Ishikawa (cell line): ENCODE measurements at regions not wholly inside any gene's neighbourhood (a gene's known extent, or its start where the extent isn't known, plus 50 kb on each side); places are given as distances from the start of the nearest gene placed in this dataset.

Experiments
- CEBPB ChIP-seq: IDR thresholded peaks from 2 replicates; pipeline ENCODE4 v1.6.1; 2012
- CREB1 ChIP-seq: IDR thresholded peaks from 2 replicates; pipeline ENCODE4 v1.6.1; 2012; ENCODE audit warnings: low read depth
- EGR1 ChIP-seq: IDR thresholded peaks from 2 replicates; pipeline ENCODE4 v1.6.1; 2012
- EP300 ChIP-seq: IDR thresholded peaks from 2 replicates; pipeline ENCODE4 v1.6.1; 2012; ENCODE audit warnings: borderline replicate concordance
- FOXM1 ChIP-seq: IDR thresholded peaks from 2 replicates; pipeline ENCODE4 v1.6.1; 2012; ENCODE audit warnings: low read depth, borderline replicate concordance
- NFIC ChIP-seq: IDR thresholded peaks from 2 replicates; pipeline ENCODE4 v1.6.1; 2012
- RAD21 ChIP-seq: IDR thresholded peaks from 2 replicates; pipeline ENCODE4 v1.6.1; 2012; ENCODE audit warnings: low read depth
- TAF1 ChIP-seq: IDR thresholded peaks from 2 replicates; pipeline ENCODE4 v1.6.1; 2012; ENCODE audit warnings: low read depth, mild to moderate bottlenecking
- TCF12 ChIP-seq: IDR thresholded peaks from 2 replicates; pipeline ENCODE4 v1.6.1; 2012; ENCODE audit warnings: low read depth
- TEAD4 ChIP-seq: IDR thresholded peaks from 2 replicates; pipeline ENCODE4 v1.6.1; 2012
- YY1 ChIP-seq: IDR thresholded peaks from 2 replicates; pipeline ENCODE4 v1.6.1; 2012; ENCODE audit warnings: low read depth
- ZBTB7A ChIP-seq: IDR thresholded peaks from 2 replicates; pipeline ENCODE4 v1.6.1; 2012; ENCODE audit warnings: low read depth
- TF ChIP-seq, protein P1 (sequence below): IDR thresholded peaks from 2 replicates; pipeline ENCODE4 v1.6.1; 2012
- TF ChIP-seq, protein P2 (sequence below): IDR thresholded peaks from 2 replicates; pipeline ENCODE4 v1.6.1; 2012
- TF ChIP-seq, protein P3 (sequence below): IDR thresholded peaks from 2 replicates; pipeline ENCODE4 v1.6.1; 2012; ENCODE audit warnings: low read depth, mild to moderate bottlenecking

- TF ChIP-seq YY1 (no peak), TEAD4 (no peak), FOXM1 (no peak), EGR1 (no peak), NFIC (no peak), CREB1 (no peak)
Measured at GRCh38 chr21:31482460-31482859, 138.4 kb upstream of the TIAM1 start.

GRCh38 chr21:31480228-31480627, 136.2 kb upstream of the TIAM1 start:
- TF ChIP-seq, protein P1, sequence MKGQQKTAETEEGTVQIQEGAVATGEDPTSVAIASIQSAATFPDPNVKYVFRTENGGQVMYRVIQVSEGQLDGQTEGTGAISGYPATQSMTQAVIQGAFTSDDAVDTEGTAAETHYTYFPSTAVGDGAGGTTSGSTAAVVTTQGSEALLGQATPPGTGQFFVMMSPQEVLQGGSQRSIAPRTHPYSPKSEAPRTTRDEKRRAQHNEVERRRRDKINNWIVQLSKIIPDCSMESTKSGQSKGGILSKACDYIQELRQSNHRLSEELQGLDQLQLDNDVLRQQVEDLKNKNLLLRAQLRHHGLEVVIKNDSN: no peak
- TF ChIP-seq TAF1 (no peak), CEBPB (no peak), CREB1 (no peak), ZBTB7A (no peak), TCF12 (no peak), NFIC (no peak)
- TF ChIP-seq, protein P2, sequence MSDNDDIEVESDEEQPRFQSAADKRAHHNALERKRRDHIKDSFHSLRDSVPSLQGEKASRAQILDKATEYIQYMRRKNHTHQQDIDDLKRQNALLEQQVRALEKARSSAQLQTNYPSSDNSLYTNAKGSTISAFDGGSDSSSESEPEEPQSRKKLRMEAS: no peak
- TF ChIP-seq, protein P3, sequence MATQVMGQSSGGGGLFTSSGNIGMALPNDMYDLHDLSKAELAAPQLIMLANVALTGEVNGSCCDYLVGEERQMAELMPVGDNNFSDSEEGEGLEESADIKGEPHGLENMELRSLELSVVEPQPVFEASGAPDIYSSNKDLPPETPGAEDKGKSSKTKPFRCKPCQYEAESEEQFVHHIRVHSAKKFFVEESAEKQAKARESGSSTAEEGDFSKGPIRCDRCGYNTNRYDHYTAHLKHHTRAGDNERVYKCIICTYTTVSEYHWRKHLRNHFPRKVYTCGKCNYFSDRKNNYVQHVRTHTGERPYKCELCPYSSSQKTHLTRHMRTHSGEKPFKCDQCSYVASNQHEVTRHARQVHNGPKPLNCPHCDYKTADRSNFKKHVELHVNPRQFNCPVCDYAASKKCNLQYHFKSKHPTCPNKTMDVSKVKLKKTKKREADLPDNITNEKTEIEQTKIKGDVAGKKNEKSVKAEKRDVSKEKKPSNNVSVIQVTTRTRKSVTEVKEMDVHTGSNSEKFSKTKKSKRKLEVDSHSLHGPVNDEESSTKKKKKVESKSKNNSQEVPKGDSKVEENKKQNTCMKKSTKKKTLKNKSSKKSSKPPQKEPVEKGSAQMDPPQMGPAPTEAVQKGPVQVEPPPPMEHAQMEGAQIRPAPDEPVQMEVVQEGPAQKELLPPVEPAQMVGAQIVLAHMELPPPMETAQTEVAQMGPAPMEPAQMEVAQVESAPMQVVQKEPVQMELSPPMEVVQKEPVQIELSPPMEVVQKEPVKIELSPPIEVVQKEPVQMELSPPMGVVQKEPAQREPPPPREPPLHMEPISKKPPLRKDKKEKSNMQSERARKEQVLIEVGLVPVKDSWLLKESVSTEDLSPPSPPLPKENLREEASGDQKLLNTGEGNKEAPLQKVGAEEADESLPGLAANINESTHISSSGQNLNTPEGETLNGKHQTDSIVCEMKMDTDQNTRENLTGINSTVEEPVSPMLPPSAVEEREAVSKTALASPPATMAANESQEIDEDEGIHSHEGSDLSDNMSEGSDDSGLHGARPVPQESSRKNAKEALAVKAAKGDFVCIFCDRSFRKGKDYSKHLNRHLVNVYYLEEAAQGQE: no peak

DNA sequence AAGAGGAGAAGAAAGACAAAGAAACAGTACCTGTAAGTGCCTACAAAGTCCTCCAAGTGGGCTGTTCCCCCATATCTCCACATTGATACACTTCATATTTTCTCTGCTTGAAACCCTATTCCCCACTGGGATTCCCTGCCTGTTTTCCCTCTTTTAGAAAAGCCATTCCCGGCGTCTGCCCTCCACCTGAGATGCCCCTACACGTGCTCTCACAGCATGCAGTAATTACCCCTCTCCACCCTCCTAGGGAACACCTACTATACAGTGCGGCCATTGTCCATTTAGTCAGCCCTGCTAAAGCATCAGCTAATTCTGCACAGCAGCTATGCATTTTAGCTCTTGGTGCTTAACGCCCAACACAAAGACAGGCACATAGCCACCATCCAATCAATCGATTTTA, 135.7 kb upstream of the TIAM1 start:
- TF ChIP-seq EP300 (no peak), RAD21 (no peak), TAF1 (no peak), CREB1 (no peak)
- TF ChIP-seq, protein P2: no peak

DNA sequence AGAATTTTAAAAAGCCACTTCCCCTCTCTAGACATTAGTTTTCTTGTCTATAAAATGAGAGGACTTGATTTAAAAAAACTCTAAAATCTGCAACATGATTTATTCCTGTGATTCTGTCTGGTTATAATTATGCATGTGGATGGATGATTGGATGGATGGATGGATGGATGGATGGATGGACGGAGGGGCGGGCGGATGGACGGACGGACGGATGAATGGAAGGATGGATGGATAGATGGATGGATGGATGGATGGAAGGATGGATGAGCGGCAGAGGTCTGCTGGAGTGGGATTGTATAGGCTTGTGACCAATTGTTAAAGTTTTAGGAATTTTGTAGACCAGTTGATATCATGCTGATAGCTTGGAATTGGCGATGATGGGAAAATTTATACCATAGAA, 135.2 kb upstream of the TIAM1 start:
- TF ChIP-seq TAF1 (no peak), RAD21 (no peak), CREB1 (no peak), NFIC (no peak), YY1 (no peak)

DNA sequence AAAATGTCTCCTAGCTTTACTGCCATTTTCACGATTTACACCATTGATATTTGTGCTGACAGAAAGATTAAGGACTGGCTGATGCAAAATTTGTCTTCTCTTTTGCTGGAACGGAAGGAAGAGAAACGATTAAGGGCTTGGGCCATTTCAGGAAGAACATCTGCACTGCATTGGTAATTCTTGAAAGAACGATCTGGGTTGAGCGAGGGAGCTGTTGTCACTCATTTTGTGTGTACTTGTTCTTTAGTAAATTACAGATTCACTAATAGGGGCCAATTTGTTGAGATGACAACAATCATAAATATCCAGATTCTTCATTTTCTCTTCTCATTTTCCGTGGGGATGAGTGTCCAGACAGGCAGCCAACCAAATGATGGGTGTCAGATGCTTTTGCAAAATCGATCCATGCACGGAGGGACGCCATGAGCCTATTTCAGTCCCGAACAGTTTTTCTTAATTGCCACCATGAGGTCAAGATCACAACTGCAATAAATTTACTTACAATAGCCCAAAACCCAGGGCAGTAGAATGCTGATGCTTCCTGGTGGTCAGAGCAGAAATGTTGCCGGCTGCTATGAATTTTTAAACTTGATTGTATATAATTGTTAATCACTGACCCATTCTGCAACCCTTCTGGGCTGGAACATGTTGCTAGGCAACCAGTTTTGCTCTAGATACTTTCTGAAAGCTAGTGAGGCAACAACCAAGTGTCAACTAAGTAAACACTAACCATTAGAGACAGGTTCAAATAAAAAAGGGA, 132.4 kb upstream of the TIAM1 start:
- no peak for TF ChIP-seq TAF1
- TF ChIP-seq FOXM1: no peak
- TF ChIP-seq, protein P3: no peak
- TF ChIP-seq, protein P1: no peak
- no peak for TF ChIP-seq CREB1
- no peak for TF ChIP-seq EP300
- no peak for TF ChIP-seq NFIC
- no peak for TF ChIP-seq TCF12
- no peak for TF ChIP-seq EGR1

DNA sequence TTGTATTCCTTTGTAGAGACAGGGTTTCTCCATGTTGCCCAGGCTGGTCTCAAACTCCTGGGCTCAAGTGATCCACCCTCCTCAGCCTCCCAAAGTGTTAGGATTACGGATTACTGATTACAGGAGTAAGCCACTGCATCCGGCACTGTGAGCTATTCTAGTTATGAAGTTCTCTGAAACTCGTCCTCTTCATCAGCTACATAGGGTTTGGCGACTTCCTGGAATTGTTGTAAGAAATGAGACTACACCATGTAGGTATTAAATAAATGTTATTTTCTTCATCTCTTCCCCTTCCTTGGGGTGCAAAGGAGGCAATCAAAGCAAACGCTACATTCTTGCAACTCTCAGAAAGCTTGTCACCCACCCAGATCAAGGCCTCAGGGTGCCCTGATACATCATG, 131.2 kb upstream of the TIAM1 start:
- TF ChIP-seq FOXM1: no peak
- no peak for TF ChIP-seq TAF1
- TF ChIP-seq EP300: no peak
- TF ChIP-seq, protein P1: no peak
- no peak for TF ChIP-seq EGR1
- TF ChIP-seq, protein P2: no peak
- TF ChIP-seq ZBTB7A: no peak
- no peak for TF ChIP-seq RAD21
- TF ChIP-seq NFIC: no peak
- TF ChIP-seq, protein P3: no peak
- no peak for TF ChIP-seq YY1
- TF ChIP-seq TCF12: no peak
- TF ChIP-seq TEAD4: no peak
- no peak for TF ChIP-seq CEBPB
